ENCODE measurements at regions not wholly inside any gene's neighbourhood (a gene's known extent, or its start where the extent isn't known, plus 50 kb on each side); places are given as distances from the start of the nearest gene placed in this dataset.

DNA sequence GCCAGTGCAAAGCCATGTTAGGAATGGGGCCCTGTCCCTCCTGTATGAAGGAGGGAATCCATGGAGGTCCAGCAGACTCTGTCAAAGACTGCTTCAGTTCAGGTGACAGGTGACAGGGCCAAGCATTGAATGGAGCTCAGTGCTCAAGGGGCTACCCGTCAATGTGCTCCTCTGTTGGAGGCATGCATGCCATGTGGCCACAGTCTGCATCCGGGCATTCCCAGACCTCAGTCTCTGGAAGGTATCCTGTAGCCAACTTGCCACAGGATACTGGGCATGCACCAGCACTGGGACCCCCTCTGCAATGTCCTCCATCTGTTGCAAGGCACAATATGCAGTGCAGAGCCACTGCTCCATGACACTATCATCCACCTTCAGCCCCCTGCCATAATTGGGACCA, 136.1 kb upstream of the GATB start (continued):
- no peak for TF ChIP-seq NFYB (IDR thresholded peaks at IDR 0.05; ENCODE audit: insufficient read depth, low read depth, low read length)

DNA sequence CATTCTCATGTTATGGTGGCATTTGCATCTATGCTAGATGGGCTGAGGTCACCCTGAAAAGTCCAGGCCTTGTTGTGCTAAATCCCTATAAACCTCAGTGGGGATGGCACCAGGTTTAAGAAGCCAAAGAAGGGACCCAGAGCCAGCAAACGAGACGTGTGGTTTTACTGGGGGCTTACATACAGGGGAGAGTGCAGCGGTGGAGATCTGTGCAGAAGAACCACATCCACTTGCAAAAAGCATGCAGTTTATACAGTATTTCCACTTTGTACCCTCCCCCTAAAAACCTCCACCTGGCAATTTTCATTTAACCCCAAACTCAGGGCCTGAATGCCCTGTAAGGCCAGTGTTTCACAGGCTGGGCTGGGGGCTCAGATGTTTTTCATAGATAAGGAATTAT, 134.9 kb upstream of the GATB start:
- Histone ChIP-seq H3K9ac (ENCODE audit: control insufficient read depth, insufficient read depth, low read length) (no peak overlapping the region), H3K36me3 (ENCODE audit: control insufficient read depth in 2 of 2, insufficient read depth in 2 of 2, low read length in 1 of 2) (no peaks in the 10 kb centered on the region), H3K4me3 (no peak overlapping the region), H3K4me1 (ENCODE audit: control insufficient read depth, insufficient read depth, low read length) (no peaks in the 10 kb centered on the region), H3K27ac (ENCODE audit: control insufficient read depth, insufficient read depth) (no peak overlapping the region), H2AFZ (ENCODE audit: control insufficient read depth, low read depth, low read length) (no peak overlapping the region), H3K79me2 (ENCODE audit: control insufficient read depth, insufficient read depth, low read length) (no peaks in the 10 kb centered on the region), H3K27me3 (replicated peaks in 1 of 2; ENCODE audit: control insufficient read depth in 2 of 2, insufficient read depth in 2 of 2, low read length in 1 of 2) (no peaks in the 10 kb centered on the region), H3K4me2 (ENCODE audit: control insufficient read depth, insufficient read depth) (no peak overlapping the region), H3K9me3 (replicated peaks; ENCODE audit: control insufficient read depth, insufficient read depth, low read length) (no peaks in the 10 kb centered on the region; the same call in 2 of the 3 replicates), H4K20me1 (ENCODE audit: control insufficient read depth, insufficient read depth) (no peaks in the 10 kb centered on the region)
- RAD21 ChIA-PET (ENCODE audit: unreplicated experiment): no interaction called here
- SMC1A ChIA-PET (ENCODE audit: uncharacterized antibody, unreplicated experiment): no interaction called here
- in situ Hi-C loops (cut with MboI) (no loop called here), intact Hi-C loops (cut with micrococcal nuclease; ENCODE audit: unreplicated experiment) (no loop called here)
- POLR2A ChIA-PET: no interaction called here
- TF ChIP-seq CBFB (IDR thresholded peaks at IDR 0.05; ENCODE audit: low read depth) (no peak), ZNF622 (IDR thresholded peaks at IDR 0.05) (no peak), ZZZ3 (IDR thresholded peaks at IDR 0.05; ENCODE audit: control insufficient read depth, insufficient read length, low read depth) (no peak)
- BruUV-seq (replicated peaks): no TSS peak
- 80% methylated on average over 3 of the region's 3 CpGs for WGBS (ENCODE audit: insufficient coverage, insufficient replicate concordance, low lambda C conversion rate, missing lambda C conversion rate)
- FAIRE-seq (no peak), DNase-seq (ENCODE audit: low read depth, low spot score) (no peak), ATAC-seq (no peak)
- CTCF ChIA-PET: no interaction called here

DNA sequence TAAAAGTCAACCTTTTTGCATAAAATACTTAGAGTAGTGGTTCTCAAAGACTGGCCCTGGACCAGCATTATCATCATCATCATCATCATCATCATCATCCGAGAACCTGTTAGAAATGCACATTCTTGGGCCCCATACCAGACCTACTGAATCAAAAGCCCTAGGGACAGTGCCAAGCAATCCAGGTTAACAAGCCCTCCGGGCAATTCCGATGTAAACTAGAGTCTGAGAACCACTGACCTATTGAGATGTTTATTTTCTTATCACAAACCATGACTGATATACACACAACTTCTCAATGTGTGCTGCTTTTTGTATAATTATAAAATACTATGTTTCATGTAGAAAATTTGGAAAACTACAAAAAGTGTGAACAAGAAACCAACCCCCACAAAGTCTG, 133.4 kb upstream of the GATB start:
- no peaks in the 10 kb centered on the region for H3K36me3 ChIP-seq (ENCODE audit: control insufficient read depth in 2 of 2, insufficient read depth in 2 of 2, low read length in 1 of 2)
- in situ Hi-C loops (cut with MboI): no loop called here
- H3K27me3 ChIP-seq (replicated peaks in 1 of 2; ENCODE audit: control insufficient read depth in 2 of 2, insufficient read depth in 2 of 2, low read length in 1 of 2): no peaks in the 10 kb centered on the region
- POLR2A ChIA-PET: no interaction called here
- no peak for ATAC-seq
- no peak overlapping the region for H3K27ac ChIP-seq (ENCODE audit: control insufficient read depth, insufficient read depth)
- no peak for DNase-seq (ENCODE audit: low read depth, low spot score)
- H3K9me3 ChIP-seq (replicated peaks; ENCODE audit: control insufficient read depth, insufficient read depth, low read length): no peaks in the 10 kb centered on the region
- no peak overlapping the region for H2AFZ ChIP-seq (ENCODE audit: control insufficient read depth, low read depth, low read length)
- no peaks in the 10 kb centered on the region for H4K20me1 ChIP-seq (ENCODE audit: control insufficient read depth, insufficient read depth)
- RAD21 ChIA-PET (ENCODE audit: unreplicated experiment): no interaction called here
- CTCF ChIA-PET: no interaction called here
- H3K79me2 ChIP-seq (ENCODE audit: control insufficient read depth, insufficient read depth, low read length): no peaks in the 10 kb centered on the region
- SMC1A ChIA-PET (ENCODE audit: uncharacterized antibody, unreplicated experiment): no interaction called here
- WGBS (ENCODE audit: insufficient coverage, insufficient replicate concordance, low lambda C conversion rate, missing lambda C conversion rate): 13% methylated on average over 3 of the region's 3 CpGs
- no peak overlapping the region for H3K9ac ChIP-seq (ENCODE audit: control insufficient read depth, insufficient read depth, low read length)
- FAIRE-seq: no peak
- H3K4me2 ChIP-seq (ENCODE audit: control insufficient read depth, insufficient read depth): no peak overlapping the region
- BruUV-seq (replicated peaks): no TSS peak
- H3K4me3 ChIP-seq: no peak overlapping the region
- H3K4me1 ChIP-seq (ENCODE audit: control insufficient read depth, insufficient read depth, low read length): peaks cover 3% of the 10 kb centered on the region
- intact Hi-C loops (cut with micrococcal nuclease; ENCODE audit: unreplicated experiment): no loop called here
- TF ChIP-seq FOXK2 (IDR thresholded peaks at IDR 0.05): no peak
- TF ChIP-seq NFXL1 (IDR thresholded peaks at IDR 0.05; ENCODE audit: borderline replicate concordance): no peak
- TF ChIP-seq RAD21 (IDR thresholded peaks at IDR 0.05; ENCODE audit: insufficient read depth, low read depth, low read length): no peak
- no peak for TF ChIP-seq HSF1 (IDR thresholded peaks at IDR 0.05; ENCODE audit: low read depth, low read length)
- TF ChIP-seq, protein P1, sequence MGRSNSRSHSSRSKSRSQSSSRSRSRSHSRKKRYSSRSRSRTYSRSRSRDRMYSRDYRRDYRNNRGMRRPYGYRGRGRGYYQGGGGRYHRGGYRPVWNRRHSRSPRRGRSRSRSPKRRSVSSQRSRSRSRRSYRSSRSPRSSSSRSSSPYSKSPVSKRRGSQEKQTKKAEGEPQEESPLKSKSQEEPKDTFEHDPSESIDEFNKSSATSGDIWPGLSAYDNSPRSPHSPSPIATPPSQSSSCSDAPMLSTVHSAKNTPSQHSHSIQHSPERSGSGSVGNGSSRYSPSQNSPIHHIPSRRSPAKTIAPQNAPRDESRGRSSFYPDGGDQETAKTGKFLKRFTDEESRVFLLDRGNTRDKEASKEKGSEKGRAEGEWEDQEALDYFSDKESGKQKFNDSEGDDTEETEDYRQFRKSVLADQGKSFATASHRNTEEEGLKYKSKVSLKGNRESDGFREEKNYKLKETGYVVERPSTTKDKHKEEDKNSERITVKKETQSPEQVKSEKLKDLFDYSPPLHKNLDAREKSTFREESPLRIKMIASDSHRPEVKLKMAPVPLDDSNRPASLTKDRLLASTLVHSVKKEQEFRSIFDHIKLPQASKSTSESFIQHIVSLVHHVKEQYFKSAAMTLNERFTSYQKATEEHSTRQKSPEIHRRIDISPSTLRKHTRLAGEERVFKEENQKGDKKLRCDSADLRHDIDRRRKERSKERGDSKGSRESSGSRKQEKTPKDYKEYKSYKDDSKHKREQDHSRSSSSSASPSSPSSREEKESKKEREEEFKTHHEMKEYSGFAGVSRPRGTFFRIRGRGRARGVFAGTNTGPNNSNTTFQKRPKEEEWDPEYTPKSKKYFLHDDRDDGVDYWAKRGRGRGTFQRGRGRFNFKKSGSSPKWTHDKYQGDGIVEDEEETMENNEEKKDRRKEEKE (IDR thresholded peaks at IDR 0.05): no peak
- TF ChIP-seq, protein P2, sequence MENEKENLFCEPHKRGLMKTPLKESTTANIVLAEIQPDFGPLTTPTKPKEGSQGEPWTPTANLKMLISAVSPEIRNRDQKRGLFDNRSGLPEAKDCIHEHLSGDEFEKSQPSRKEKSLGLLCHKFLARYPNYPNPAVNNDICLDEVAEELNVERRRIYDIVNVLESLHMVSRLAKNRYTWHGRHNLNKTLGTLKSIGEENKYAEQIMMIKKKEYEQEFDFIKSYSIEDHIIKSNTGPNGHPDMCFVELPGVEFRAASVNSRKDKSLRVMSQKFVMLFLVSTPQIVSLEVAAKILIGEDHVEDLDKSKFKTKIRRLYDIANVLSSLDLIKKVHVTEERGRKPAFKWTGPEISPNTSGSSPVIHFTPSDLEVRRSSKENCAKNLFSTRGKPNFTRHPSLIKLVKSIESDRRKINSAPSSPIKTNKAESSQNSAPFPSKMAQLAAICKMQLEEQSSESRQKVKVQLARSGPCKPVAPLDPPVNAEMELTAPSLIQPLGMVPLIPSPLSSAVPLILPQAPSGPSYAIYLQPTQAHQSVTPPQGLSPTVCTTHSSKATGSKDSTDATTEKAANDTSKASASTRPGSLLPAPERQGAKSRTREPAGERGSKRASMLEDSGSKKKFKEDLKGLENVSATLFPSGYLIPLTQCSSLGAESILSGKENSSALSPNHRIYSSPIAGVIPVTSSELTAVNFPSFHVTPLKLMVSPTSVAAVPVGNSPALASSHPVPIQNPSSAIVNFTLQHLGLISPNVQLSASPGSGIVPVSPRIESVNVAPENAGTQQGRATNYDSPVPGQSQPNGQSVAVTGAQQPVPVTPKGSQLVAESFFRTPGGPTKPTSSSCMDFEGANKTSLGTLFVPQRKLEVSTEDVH (IDR thresholded peaks at IDR 0.05; ENCODE audit: low read depth, partially characterized antibody): no peak

All from GM12878 (cell line).